ENCODE measurements at regions not wholly inside any gene's neighbourhood (a gene's known extent, or its start where the extent isn't known, plus 50 kb on each side); places are given as distances from the start of the nearest gene placed in this dataset.

- ATAC-seq = no peak
- H3K4me3 ChIP-seq (ENCODE audit: low read length) = no peak overlapping the region
- H3K36me3 ChIP-seq (ENCODE audit: control insufficient read depth in 2 of 3, insufficient read depth in 3 of 3, low read length in 3 of 3) = no peaks in the 10 kb centered on the region
- H3K9me3 ChIP-seq (ENCODE audit: control insufficient read depth in 2 of 3, low read length in 3 of 3) = peaks cover 0 to 9% (median 0%) of the 10 kb centered on the region in 3 experiments
- H3K27me3 ChIP-seq (ENCODE audit: control insufficient read depth in 2 of 2, insufficient read depth in 2 of 2, low read length in 2 of 2) = no peaks in the 10 kb centered on the region
- Mint-ChIP-seq H3K9me3 (peaks cover 7 to 25% (median 13%) of the 10 kb centered on the region in 11 donors), H3K4me3 (no peak overlapping the region), H3K27me3 (peaks cover 0 to 18% (median 8%) of the 10 kb centered on the region in 5 donors), H3K4me1 (no peaks in the 10 kb centered on the region), H3K36me3 (peaks cover 0 to 14% (median 0%) of the 10 kb centered on the region in 5 donors), H3K27ac (no peak overlapping the region)
- DNase-seq = no peak
- no peaks in the 10 kb centered on the region for H3K4me1 ChIP-seq (ENCODE audit: control insufficient read depth in 2 of 2, insufficient read depth in 2 of 2, low read length in 2 of 2)
- POLR2A ChIA-PET = no interaction called here
- H3K27ac ChIP-seq (ENCODE audit: low read depth, low read length) = no peak overlapping the region
- CTCF ChIA-PET = no interaction called here
- intact Hi-C loops (cut with micrococcal nuclease) = no loop called here
Measured at GRCh38 chr10:21194510-21194993, 297.4 kb upstream of the NEBL start.

DNA sequence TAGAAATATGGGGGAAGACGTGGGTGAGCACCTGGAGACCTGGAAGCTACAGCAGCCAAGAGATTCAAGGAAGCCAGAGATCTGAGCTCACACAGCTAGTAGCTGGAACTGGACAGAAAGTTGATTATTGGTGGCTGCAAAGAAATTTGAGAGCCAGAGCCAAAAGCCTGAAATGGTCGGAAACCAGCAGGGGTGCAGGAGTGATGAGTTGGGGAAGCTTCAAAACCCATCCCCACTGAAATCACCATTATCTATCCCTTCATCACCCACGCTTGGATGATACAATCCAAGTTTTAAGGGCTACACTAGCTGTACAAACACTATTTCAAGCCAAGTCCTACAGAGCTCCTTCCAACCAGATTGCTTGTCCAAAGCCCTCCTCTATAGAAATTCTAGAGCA is 296.1 kb upstream of the NEBL start:
- H3K27ac ChIP-seq (ENCODE audit: low read depth, low read length) = no peak overlapping the region
- no peaks in the 10 kb centered on the region for H3K27me3 ChIP-seq (ENCODE audit: control insufficient read depth in 2 of 2, insufficient read depth in 2 of 2, low read length in 2 of 2)
- Mint-ChIP-seq H3K9me3 (peaks cover 5 to 22% (median 10%) of the 10 kb centered on the region in 11 donors), H3K27me3 (peaks cover 0 to 17% (median 8%) of the 10 kb centered on the region in 5 donors), H3K36me3 (peaks cover 0 to 12% (median 0%) of the 10 kb centered on the region in 5 donors), H3K4me1 (no peaks in the 10 kb centered on the region), H3K27ac (no peak overlapping the region), H3K4me3 (no peak overlapping the region)
- no peaks in the 10 kb centered on the region for H3K36me3 ChIP-seq (ENCODE audit: control insufficient read depth in 2 of 3, insufficient read depth in 3 of 3, low read length in 3 of 3)
- ChIA-PET CTCF (no interaction called here), POLR2A (no interaction called here)
- no peak overlapping the region for H3K4me3 ChIP-seq (ENCODE audit: low read length)
- intact Hi-C loops (cut with micrococcal nuclease) = no loop called here
- H3K4me1 ChIP-seq (ENCODE audit: control insufficient read depth in 2 of 2, insufficient read depth in 2 of 2, low read length in 2 of 2) = no peaks in the 10 kb centered on the region
- ATAC-seq (no peak), DNase-seq (no peak)
- peaks cover 0 to 8% (median 0%) of the 10 kb centered on the region in 3 experiments for H3K9me3 ChIP-seq (ENCODE audit: control insufficient read depth in 2 of 3, low read length in 3 of 3)

- intact Hi-C loops (cut with micrococcal nuclease) = no loop called here
- ChIA-PET CTCF (no interaction called here), POLR2A (no interaction called here)
- H3K4me3 Mint-ChIP-seq = no peak overlapping the region
- H3K9me3 ChIP-seq (ENCODE audit: control insufficient read depth in 2 of 3, low read length in 3 of 3) = no peaks in the 10 kb centered on the region
- no peak overlapping the region for H3K27ac ChIP-seq (ENCODE audit: low read depth, low read length)
- DNase-seq = no peak
- H3K27ac Mint-ChIP-seq = no peak overlapping the region
- H3K9me3 Mint-ChIP-seq = peaks cover 0 to 9% (median 3%) of the 10 kb centered on the region in 11 donors
- no peaks in the 10 kb centered on the region for H3K27me3 ChIP-seq (ENCODE audit: control insufficient read depth in 2 of 2, insufficient read depth in 2 of 2, low read length in 2 of 2)
- H3K4me1 Mint-ChIP-seq = no peaks in the 10 kb centered on the region
- H3K4me3 ChIP-seq (ENCODE audit: low read length) = no peak overlapping the region
- no peaks in the 10 kb centered on the region for H3K4me1 ChIP-seq (ENCODE audit: control insufficient read depth in 2 of 2, insufficient read depth in 2 of 2, low read length in 2 of 2)
- no peaks in the 10 kb centered on the region for H3K36me3 ChIP-seq (ENCODE audit: control insufficient read depth in 2 of 3, insufficient read depth in 3 of 3, low read length in 3 of 3)
- H3K27me3 Mint-ChIP-seq = peaks cover 0 to 17% (median 9%) of the 10 kb centered on the region in 5 donors
- no peak for ATAC-seq
- H3K36me3 Mint-ChIP-seq = no peaks in the 10 kb centered on the region
Measured at GRCh38 chr10:21191512-21191911, 294.4 kb upstream of the NEBL start.

DNA sequence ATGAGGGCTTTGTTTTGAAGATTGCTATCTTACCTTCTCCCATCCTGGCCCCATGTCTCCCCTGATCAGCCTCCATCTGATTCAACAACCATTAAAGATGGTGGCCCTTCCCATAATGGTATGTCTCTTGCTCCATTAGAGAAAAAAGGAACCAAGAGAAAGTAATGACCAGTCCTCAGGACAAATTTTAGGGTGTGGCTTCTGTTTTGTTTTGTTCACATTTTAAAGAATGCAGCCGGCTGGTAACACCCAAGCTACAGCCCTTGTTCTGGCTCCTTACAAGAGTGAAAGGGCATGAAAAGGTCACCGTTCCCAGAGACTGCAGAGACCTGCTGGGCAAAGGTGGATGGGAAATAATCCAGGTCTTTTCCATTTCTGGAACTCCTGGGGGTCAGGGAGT is 287.9 kb upstream of the NEBL start:
- intact Hi-C loops (cut with micrococcal nuclease) = no loop called here
- H3K4me1 Mint-ChIP-seq = no peaks in the 10 kb centered on the region
- no peaks in the 10 kb centered on the region for H3K4me1 ChIP-seq (ENCODE audit: control insufficient read depth in 2 of 2, insufficient read depth in 2 of 2, low read length in 2 of 2)
- H3K4me3 Mint-ChIP-seq = no peak overlapping the region
- H3K4me3 ChIP-seq (ENCODE audit: low read length) = no peak overlapping the region
- H3K36me3 Mint-ChIP-seq = no peaks in the 10 kb centered on the region
- H3K36me3 ChIP-seq (ENCODE audit: control insufficient read depth in 2 of 3, insufficient read depth in 3 of 3, low read length in 3 of 3) = no peaks in the 10 kb centered on the region
- no peak overlapping the region for H3K27ac Mint-ChIP-seq
- H3K27me3 ChIP-seq (ENCODE audit: control insufficient read depth in 2 of 2, insufficient read depth in 2 of 2, low read length in 2 of 2) = no peaks in the 10 kb centered on the region
- POLR2A ChIA-PET = no interaction called here
- CTCF ChIA-PET = no interaction called here
- DNase-seq (no peak), ATAC-seq (no peak)
- peaks cover 0 to 16% (median 5%) of the 10 kb centered on the region in 11 donors for H3K9me3 Mint-ChIP-seq
- no peak overlapping the region for H3K27ac ChIP-seq (ENCODE audit: low read depth, low read length)
- no peaks in the 10 kb centered on the region for H3K9me3 ChIP-seq (ENCODE audit: control insufficient read depth in 2 of 3, low read length in 3 of 3)
- H3K27me3 Mint-ChIP-seq = peaks cover 0 to 11% (median 0%) of the 10 kb centered on the region in 5 donors

DNA sequence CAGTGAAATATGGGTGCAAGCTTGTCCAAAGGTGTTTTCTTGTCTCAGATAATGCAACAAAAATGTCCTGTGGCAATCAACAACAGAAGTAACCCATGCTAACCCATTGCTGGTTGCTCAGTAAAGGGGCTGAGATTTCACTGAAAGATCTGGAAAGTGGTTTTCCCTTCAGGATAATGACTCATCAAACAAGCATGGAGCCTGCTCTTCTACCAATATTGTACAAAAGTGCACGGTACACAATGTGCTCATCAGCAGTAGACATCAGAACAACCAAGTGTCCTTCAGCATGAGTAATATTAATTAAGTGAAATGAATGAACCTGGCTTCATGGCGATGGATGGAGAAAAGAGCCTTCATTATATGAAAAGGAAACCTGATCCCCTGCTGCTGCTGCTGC is 287.1 kb upstream of the NEBL start:
- H3K4me1 Mint-ChIP-seq = no peaks in the 10 kb centered on the region
- DNase-seq (no peak), ATAC-seq (no peak)
- no peaks in the 10 kb centered on the region for H3K36me3 Mint-ChIP-seq
- Histone ChIP-seq H3K4me3 (ENCODE audit: low read length) (no peak overlapping the region), H3K27ac (ENCODE audit: low read depth, low read length) (no peak overlapping the region), H3K9me3 (ENCODE audit: control insufficient read depth in 2 of 3, low read length in 3 of 3) (no peaks in the 10 kb centered on the region), H3K4me1 (ENCODE audit: control insufficient read depth in 2 of 2, insufficient read depth in 2 of 2, low read length in 2 of 2) (no peaks in the 10 kb centered on the region), H3K27me3 (ENCODE audit: control insufficient read depth in 2 of 2, insufficient read depth in 2 of 2, low read length in 2 of 2) (no peaks in the 10 kb centered on the region), H3K36me3 (ENCODE audit: control insufficient read depth in 2 of 3, insufficient read depth in 3 of 3, low read length in 3 of 3) (no peaks in the 10 kb centered on the region)
- H3K9me3 Mint-ChIP-seq = peaks cover 0 to 21% (median 8%) of the 10 kb centered on the region in 11 donors
- intact Hi-C loops (cut with micrococcal nuclease) = no loop called here
- CTCF ChIA-PET = no interaction called here
- no peak overlapping the region for H3K27ac Mint-ChIP-seq
- H3K4me3 Mint-ChIP-seq = no peak overlapping the region
- POLR2A ChIA-PET = no interaction called here
- peaks cover 0 to 15% (median 5%) of the 10 kb centered on the region in 5 donors for H3K27me3 Mint-ChIP-seq

GRCh38 chr10:21183025-21183424 is 285.9 kb upstream of the NEBL start:
- Histone ChIP-seq H3K27me3 (ENCODE audit: control insufficient read depth in 2 of 2, insufficient read depth in 2 of 2, low read length in 2 of 2) (no peaks in the 10 kb centered on the region), H3K36me3 (ENCODE audit: control insufficient read depth in 2 of 3, insufficient read depth in 3 of 3, low read length in 3 of 3) (no peaks in the 10 kb centered on the region), H3K9me3 (ENCODE audit: control insufficient read depth in 2 of 3, low read length in 3 of 3) (no peaks in the 10 kb centered on the region), H3K4me3 (ENCODE audit: low read length) (no peak overlapping the region), H3K27ac (ENCODE audit: low read depth, low read length) (no peak overlapping the region), H3K4me1 (ENCODE audit: control insufficient read depth in 2 of 2, insufficient read depth in 2 of 2, low read length in 2 of 2) (no peaks in the 10 kb centered on the region)
- Mint-ChIP-seq H3K9me3 (peaks cover 0 to 22% (median 8%) of the 10 kb centered on the region in 11 donors), H3K27me3 (peaks cover 2 to 18% (median 9%) of the 10 kb centered on the region in 5 donors), H3K4me1 (no peaks in the 10 kb centered on the region), H3K36me3 (peaks cover 0 to 4% (median 0%) of the 10 kb centered on the region in 5 donors), H3K4me3 (no peak overlapping the region), H3K27ac (no peak overlapping the region)
- POLR2A ChIA-PET = no interaction called here
- intact Hi-C loops (cut with micrococcal nuclease) = no loop called here
- CTCF ChIA-PET = no interaction called here
- DNase-seq (no peak), ATAC-seq (no peak)

DNA sequence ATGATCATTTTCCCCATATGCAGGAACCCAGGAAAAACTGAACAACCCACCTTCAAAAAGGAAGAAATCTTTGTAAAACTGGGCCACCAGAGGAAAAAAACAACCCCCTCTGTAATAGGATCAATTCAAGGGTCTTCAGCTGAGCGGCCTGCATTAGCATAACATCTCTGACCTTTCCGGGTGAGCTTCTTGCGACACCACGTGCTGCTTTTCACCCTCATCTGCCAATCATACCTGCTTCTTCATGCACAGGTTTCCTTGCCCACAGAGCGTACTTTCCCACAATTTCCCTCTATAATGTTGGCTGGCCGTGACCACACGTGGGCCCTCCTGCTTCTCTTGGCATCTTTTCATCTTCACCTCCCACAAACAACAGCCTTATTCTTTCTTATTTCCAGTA is 284.3 kb upstream of the NEBL start:
- no peak for DNase-seq
- CTCF ChIA-PET = no interaction called here
- Histone ChIP-seq H3K4me3 (ENCODE audit: low read length) (no peak overlapping the region), H3K27me3 (ENCODE audit: control insufficient read depth in 2 of 2, insufficient read depth in 2 of 2, low read length in 2 of 2) (no peaks in the 10 kb centered on the region), H3K9me3 (ENCODE audit: control insufficient read depth in 2 of 3, low read length in 3 of 3) (no peaks in the 10 kb centered on the region), H3K27ac (ENCODE audit: low read depth, low read length) (no peak overlapping the region), H3K4me1 (ENCODE audit: control insufficient read depth in 2 of 2, insufficient read depth in 2 of 2, low read length in 2 of 2) (no peaks in the 10 kb centered on the region), H3K36me3 (ENCODE audit: control insufficient read depth in 2 of 3, insufficient read depth in 3 of 3, low read length in 3 of 3) (no peaks in the 10 kb centered on the region)
- peaks cover 0 to 22% (median 8%) of the 10 kb centered on the region in 11 donors for H3K9me3 Mint-ChIP-seq
- intact Hi-C loops (cut with micrococcal nuclease) = no loop called here
- H3K4me3 Mint-ChIP-seq = no peak overlapping the region
- H3K36me3 Mint-ChIP-seq = peaks cover 0 to 4% (median 0%) of the 10 kb centered on the region in 5 donors
- POLR2A ChIA-PET = no interaction called here
- peaks cover 13 to 25% (median 24%) of the 10 kb centered on the region in 5 donors for H3K27me3 Mint-ChIP-seq
- no peak overlapping the region for H3K27ac Mint-ChIP-seq
- ATAC-seq = no peak
- H3K4me1 Mint-ChIP-seq = no peaks in the 10 kb centered on the region
